ENCODE measurements at regions not wholly inside any gene's neighbourhood (a gene's known extent, or its start where the extent isn't known, plus 50 kb on each side); places are given as distances from the start of the nearest gene placed in this dataset.
A peak's percentile ranks its signal among the peaks of the same experiment; 100 is the strongest.
"Not testable (repeated sequence)": the region's sequence is repeated elsewhere in the genome, so short reads cannot be mapped to it uniquely, and the experiment has no call there.

GRCh38 chr6:49370518-49370917, 92.5 kb downstream of the MMUT start:
- no peak for DNase-seq (ENCODE audit: low read depth)

DNA sequence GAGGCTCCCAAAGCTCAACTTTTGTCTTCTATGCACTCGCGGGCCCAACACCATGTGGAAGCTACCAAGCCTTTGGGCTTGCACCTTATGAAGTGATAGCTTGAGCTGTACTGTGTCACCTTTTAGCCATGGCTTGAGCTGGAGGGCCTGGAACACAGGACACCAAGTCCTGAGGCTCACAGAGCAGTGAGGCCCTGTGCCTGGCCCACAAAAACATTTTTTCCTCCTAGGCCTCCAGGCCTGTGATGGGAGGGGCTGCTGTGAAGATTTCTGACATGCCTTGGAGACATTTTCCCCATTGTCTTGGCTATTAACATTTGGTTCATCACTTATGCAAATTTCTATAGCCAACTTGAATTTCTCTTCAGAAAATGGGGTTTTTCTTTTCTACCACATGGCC, 96.5 kb downstream of the MMUT start:
- DNase-seq (ENCODE audit: low read depth): no peak

GRCh38 chr6:49348561-49348960, 114.5 kb downstream of the MMUT start:
- no peak for DNase-seq (ENCODE audit: low read depth)

GRCh38 chr6:49342410-49342809, 120.6 kb downstream of the MMUT start:
- no peak for DNase-seq (ENCODE audit: low read depth)

DNA sequence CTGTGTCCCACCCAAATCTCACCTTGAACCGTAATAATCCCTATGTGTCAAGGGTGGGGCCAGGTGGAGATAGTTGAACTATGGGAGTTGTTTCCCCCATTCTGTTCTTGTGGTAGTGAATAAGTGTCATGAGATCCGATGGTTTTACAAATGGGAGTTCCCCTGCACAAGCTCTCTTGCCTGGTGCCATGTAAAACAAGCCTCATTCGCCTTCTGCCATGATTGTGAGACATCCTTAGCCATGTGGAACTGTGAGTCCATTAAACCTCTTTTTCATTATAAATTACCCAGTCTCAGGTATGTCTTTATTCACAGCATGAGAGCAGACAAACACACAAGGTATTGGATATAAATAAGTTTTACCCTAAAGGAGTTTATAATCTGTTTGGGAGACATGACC, 121.2 kb downstream of the MMUT start:
- no peak for DNase-seq (ENCODE audit: low read depth)

- no peak for DNase-seq (ENCODE audit: low read depth)
Observed at GRCh38 chr6:49339096-49339495, 124.0 kb downstream of the MMUT start.

GRCh38 chr6:49336514-49337131, 126.4 kb downstream of the MMUT start:
- peak; percentile 79 for DNase-seq (ENCODE audit: low read depth)

GRCh38 chr6:49333345-49334125, 129.5 kb downstream of the MMUT start:
- DNase-seq (ENCODE audit: low read depth): no peak

GRCh38 chr6:49332781-49333180, 130.3 kb downstream of the MMUT start:
- no peak for DNase-seq (ENCODE audit: low read depth)

- DNase-seq (ENCODE audit: low read depth): no peak
Observed at GRCh38 chr6:49329186-49329585, 133.9 kb downstream of the MMUT start.

- no peak for DNase-seq (ENCODE audit: low read depth)
Observed at GRCh38 chr6:49328051-49328744, 134.9 kb downstream of the MMUT start.

- no peak for DNase-seq (ENCODE audit: low read depth)
Observed at GRCh38 chr6:49327571-49327970, 135.5 kb downstream of the MMUT start.

- no peak for DNase-seq (ENCODE audit: low read depth)
Observed at GRCh38 chr6:49327005-49327404, 136.0 kb downstream of the MMUT start.

DNA sequence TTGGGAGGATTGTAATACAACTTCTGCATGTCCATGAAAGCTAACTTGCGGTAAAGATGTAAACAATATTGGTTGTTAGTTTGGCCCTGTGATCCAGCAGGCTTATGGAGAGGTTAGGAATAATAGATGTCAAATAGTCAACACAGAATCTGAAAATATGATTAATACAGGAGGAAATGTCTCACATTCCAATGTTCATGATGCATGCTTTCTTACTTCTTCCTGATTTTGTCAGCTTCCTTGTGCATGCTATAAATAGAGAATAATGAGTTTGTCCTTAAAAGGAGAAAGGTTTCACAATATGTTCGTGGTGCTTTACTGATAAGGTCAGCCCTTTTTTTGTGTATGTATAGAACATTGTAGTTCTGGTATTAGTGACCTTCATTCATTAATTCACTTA, 136.7 kb downstream of the MMUT start:
- no peak for DNase-seq (ENCODE audit: low read depth)

DNA sequence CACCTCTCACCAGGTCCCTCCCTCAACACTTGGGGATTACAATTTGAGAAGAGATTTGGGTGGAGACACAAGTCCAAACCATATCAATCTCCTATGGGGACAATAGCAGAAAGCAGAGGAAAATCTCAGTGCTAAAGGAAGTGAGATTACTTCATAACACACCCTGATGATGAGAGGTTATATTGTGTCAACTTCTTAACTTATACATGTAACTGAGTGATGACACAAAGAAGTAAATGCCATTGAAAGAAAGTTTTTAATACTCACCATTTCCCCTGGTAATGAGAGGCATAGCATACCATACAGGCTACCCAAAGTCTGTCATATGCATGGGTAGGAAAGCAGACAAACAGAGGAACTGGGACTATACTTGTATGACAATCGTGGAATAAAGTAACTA, 137.2 kb downstream of the MMUT start:
- DNase-seq (ENCODE audit: low read depth): no peak

GRCh38 chr6:49322861-49323260, 140.2 kb downstream of the MMUT start:
- no peak for DNase-seq (ENCODE audit: low read depth)

DNA sequence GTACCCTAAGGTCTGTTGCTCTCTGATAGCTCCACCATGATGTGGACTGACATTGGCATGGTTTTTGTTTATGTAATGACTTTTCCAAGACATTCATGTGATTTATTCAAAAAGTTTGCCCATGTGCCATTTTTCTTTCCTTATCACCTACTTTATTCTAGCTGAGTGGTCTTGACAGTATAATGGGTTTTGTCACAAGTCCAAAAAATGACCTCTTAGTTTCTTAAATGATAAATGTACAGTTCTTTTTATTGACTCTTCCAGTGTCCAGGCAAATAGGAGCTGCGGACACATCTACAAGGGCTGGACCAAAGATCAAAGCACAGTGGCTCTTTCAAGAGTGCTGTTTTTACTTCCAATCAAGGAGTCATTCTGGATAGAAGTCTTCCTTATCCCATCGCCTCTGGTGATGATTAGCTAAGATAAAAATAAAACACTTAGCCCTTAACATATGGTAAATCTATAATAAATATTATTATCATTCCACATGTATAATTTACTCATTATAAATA, 141.4 kb downstream of the MMUT start:
- no peak for DNase-seq (ENCODE audit: low read depth)

- DNase-seq (ENCODE audit: low read depth): no peak
Observed at GRCh38 chr6:49305010-49305409, 158.0 kb downstream of the MMUT start.

DNA sequence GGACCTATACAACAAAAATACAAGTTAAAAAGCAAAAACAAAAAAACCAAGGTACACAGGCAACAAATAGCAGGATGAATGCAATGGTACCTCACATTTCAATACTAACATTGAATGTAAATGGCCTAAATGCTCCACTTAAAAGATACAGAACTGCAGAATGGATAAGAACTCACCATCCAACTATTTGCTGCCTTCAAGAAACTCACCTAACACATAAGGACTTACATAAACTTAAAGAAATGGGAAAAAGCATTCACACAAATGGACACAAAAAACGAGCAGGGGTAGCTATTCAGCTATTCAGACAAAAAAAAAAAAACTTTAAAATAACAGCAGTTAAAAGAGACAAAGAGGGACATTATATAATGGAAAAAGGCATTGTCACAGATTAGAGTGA, 158.7 kb downstream of the MMUT start:
- DNase-seq (ENCODE audit: low read depth): not testable (repeated sequence)

- no peak for DNase-seq (ENCODE audit: low read depth)
Observed at GRCh38 chr6:49300911-49301310, 162.1 kb downstream of the MMUT start.

GRCh38 chr6:49300443-49300842, 162.6 kb downstream of the MMUT start:
- DNase-seq (ENCODE audit: low read depth): no peak

DNA sequence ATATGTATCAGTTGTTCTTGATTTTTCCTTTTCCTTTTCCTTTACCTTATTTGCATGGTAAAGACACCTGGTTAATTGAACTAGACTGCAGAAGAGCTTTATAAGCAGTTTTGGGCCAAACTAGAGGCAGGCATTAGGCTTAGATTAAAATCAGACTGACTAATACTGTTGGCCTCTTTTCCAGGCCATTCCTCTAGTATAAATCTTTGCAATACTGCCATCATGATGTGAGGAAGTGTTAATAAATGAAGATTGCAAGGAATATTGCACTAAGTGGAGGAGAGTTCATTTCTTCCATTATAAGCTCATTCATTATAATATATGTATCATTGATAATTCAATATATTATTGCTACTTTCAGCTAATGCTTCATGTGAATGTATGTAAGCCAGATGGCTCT, 163.8 kb downstream of the MMUT start:
- DNase-seq (ENCODE audit: low read depth): no peak

- no peak for DNase-seq (ENCODE audit: low read depth)
Observed at GRCh38 chr6:49284180-49284579, 178.9 kb downstream of the MMUT start.

Measured in CMK (cell line).